HG03060 (cell line): ENCODE measurements at regions not wholly inside any gene's neighbourhood (a gene's known extent, or its start where the extent isn't known, plus 50 kb on each side); places are given as distances from the start of the nearest gene placed in this dataset.

Source experiments
- ATAC-seq: cut with Tn5 transposase; IDR thresholded peaks from one replicate; pipeline ENCODE4 v1.9.1; 2021; ENCODE audit warnings: low read depth, moderate number of reproducible peaks; ENCODE audit not compliant: unreplicated experiment

DNA sequence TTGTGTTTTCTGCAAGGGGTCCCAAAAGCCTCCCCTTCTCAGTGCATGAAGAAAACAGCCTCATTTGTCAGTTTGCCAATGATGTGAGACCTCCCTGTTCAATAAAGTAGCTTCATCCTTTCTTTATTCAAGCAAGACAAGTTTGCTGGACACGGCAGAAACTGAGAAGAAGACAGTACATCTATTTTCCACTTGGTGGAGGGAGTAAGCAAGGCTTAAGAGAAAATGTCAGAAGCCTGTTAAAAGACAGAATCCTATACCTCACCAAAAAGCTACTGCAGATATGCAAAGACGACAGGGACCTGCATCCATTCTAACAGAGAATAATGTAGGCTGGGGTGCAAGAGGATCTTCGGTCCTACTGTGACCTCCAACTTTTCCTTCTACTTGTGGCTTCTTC lies 506.8 kb upstream of the VRK2 start:
- ATAC-seq, result no peak

GRCh38 chr2:57542081-57542480 lies 504.5 kb upstream of the VRK2 start:
- ATAC-seq, result no peak

GRCh38 chr2:57543211-57543610 lies 503.4 kb upstream of the VRK2 start:
- no peak for ATAC-seq

- ATAC-seq, result no peak
Measured at GRCh38 chr2:57544624-57545023, 502.0 kb upstream of the VRK2 start.

DNA sequence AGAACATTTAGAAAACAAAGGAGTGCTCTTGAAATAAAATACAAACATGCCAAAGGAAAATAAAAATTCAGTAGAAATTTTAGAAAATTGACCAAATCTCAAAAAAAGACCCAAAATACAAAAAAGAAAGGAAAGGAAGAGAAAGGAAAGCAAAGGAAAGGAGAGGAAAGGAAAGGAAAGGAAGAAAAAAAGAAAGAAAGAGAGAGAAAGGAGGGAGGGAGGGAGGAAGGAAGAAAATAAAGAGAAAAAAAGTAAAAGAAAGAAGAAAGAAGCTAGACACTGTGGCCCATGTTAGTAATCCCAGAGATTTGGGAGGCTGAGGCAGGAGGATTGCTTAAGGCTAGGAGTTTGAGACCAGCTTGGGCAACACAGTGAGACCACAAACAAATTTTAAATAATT lies 500.1 kb upstream of the VRK2 start:
- ATAC-seq, result no peak

- ATAC-seq, result peak; percentile 61
Measured at GRCh38 chr2:57549642-57550102, 496.9 kb upstream of the VRK2 start.

- no peak for ATAC-seq
Measured at GRCh38 chr2:57550912-57551311, 495.7 kb upstream of the VRK2 start.

- ATAC-seq, result no peak
Measured at GRCh38 chr2:57552885-57553284, 493.7 kb upstream of the VRK2 start.

GRCh38 chr2:57554348-57554747 lies 492.3 kb upstream of the VRK2 start:
- no peak for ATAC-seq

DNA sequence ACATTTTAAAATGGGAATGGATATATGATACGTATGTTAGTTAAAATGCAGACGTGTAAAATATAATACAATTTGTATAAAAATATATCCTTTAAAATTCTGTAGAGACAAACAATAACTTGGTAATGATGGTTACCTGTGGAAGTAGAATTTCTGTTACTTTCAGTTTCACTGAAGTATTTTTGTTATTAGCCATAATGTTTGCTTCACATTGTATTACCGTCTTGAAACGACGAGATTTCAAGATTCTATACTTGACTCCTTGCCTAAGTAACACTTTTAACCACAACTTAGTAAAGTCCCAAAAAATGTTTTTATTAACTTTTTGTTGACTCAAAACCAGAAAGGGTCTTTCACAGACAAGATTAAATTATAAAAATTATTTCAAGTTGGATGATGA lies 488.3 kb upstream of the VRK2 start:
- ATAC-seq, result no peak

GRCh38 chr2:57562495-57562894 lies 484.1 kb upstream of the VRK2 start:
- ATAC-seq, result no peak

GRCh38 chr2:57563015-57563414 lies 483.6 kb upstream of the VRK2 start:
- no peak for ATAC-seq

DNA sequence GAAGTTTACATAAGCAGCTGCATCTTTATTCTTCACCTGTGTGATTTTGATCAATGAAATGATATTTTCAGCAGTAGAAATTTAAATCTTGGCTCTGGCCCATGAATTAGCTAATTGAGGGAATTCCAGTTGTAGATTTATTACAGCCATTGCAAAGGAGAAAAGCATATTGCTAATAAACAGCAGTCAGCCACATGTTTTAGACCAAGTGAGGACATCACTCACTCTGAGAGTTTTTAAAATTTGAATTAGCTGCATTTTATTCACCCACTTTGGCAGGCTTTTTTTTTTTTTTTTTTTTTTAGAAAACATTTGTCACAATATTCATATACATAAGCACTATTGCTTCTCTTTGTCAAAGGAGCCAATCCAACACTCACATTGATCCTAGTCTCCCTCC lies 479.4 kb upstream of the VRK2 start:
- no peak for ATAC-seq

DNA sequence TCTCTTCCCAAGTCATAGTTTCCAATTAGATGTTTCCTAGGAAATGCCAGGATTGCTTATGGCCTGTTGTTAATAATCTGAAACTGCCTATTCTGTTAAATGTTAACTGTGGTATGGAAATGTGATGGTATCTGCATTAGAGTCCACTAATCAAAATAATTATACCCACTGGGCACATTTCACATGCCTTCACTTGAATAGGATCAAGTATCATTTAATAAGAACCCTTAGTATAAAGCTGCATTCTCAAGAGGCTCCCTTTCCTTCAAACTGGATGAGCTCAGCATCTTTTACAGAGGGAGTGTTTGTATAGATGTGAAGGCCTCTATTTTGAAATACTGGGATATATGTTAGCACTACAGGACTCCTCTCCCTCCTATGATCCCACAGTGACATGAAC lies 477.2 kb upstream of the VRK2 start:
- no peak for ATAC-seq

DNA sequence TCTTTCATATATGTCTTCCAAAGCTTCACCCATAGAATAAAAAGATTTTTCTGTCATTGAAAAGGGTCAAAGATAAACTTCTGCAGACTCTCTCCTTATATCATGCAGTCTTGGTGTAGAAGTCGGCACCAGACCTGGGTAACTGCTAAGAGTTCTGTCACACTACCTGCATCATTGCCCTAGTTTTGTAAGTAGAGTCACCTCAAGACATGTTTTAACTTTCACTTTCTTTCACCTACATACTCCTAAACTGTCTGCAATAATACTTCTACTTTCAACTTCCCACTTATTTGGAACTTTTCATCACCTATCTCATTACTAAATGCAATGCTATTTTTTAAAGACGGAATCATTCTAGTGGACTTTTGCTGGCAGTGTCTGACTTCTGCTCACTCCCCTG lies 475.6 kb upstream of the VRK2 start:
- ATAC-seq, result no peak

DNA sequence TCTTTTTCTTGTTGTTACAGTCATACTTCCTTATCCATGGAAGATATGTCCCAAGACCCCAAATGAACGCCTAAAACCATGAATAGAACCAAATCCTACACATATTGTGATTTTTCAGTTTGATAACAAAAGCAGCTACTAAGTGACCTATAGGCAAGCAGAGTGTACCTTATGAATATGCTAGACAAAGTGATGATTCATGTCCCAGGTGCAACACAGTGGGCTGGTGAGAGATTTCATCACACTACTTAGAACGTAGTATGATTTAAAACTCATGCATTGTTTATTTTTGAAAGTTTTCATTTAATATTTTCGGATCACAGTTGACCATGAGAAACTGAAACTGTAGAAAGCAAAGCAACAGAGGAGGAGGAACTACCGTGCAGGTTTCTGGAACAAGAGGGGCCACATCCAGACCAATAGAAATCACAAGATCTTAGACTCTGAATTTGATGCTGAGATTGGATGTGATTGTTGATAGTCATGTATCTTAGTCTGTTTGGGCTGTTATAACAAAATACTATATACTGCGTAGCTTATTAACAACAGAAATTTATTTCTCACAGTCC lies 470.8 kb upstream of the VRK2 start:
- no peak for ATAC-seq

DNA sequence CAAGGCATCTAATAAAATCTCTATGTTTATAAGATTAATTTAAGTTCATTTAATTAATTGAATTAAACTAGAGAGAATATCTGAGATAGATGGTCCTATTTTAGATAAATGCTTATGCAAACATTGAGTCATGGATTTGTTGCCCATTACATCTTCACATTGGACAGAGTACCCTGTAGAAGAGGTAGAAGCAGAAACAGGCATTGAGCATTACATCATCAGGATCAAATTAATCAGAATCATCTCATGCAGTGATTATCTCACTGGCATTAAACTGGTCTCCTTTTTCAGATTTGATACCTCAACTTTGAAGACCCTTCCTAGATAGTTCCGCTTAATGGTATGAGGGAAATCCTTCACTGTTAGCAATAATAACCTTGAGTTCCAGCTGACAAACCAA lies 469.6 kb upstream of the VRK2 start:
- ATAC-seq, result no peak

GRCh38 chr2:57597940-57598339 lies 448.7 kb upstream of the VRK2 start:
- ATAC-seq, result no peak

- ATAC-seq, result no peak
Measured at GRCh38 chr2:57598551-57598950, 448.1 kb upstream of the VRK2 start.

GRCh38 chr2:57602733-57603132 lies 443.9 kb upstream of the VRK2 start:
- ATAC-seq, result no peak

- no peak for ATAC-seq
Measured at GRCh38 chr2:57614988-57615387, 431.6 kb upstream of the VRK2 start.

GRCh38 chr2:57615855-57616556 lies 430.6 kb upstream of the VRK2 start:
- no peak for ATAC-seq

DNA sequence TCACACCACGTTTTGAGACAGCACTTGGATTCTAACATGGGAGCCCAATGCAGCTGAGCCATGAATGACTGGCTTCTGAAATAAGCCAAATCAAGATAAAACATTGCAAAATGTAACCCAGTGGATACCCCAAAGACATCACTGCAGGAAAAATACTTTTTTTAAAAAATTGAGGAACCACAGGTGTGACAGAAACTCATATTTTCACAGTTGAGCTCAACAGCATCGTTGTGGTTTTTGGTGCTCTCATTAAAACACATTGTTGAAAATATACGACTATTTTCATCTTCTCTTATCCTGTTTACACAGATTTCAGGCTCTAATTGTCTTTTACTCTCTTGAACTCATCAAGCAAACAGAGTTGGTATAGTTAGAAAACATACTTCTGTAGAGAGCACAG lies 429.3 kb upstream of the VRK2 start:
- no peak for ATAC-seq
